ENCODE measurements at regions not wholly inside any gene's neighbourhood (a gene's known extent, or its start where the extent isn't known, plus 50 kb on each side); places are given as distances from the start of the nearest gene placed in this dataset.

GRCh38 chr3:127451321-127451720, 139.2 kb downstream of the TPRA1 start:
- TF ChIP-seq CTCF (IDR thresholded peaks at IDR 0.05): no peak
- no peak for TF ChIP-seq POLR2AphosphoS5 (IDR thresholded peaks at IDR 0.05)
- TF ChIP-seq POLR2A (IDR thresholded peaks at IDR 0.05): no peak

All from breast epithelium (tissue), 3 donors.